SK-N-SH (cell line): ENCODE measurements at regions not wholly inside any gene's neighbourhood (a gene's known extent, or its start where the extent isn't known, plus 50 kb on each side); places are given as distances from the start of the nearest gene placed in this dataset.

Experiments used
- CTCF ChIA-PET: fragments of 300-600, 350-600 bp; formaldehyde crosslinking; extraction: SDS; loops from one replicate; lab custom pipeline; 2021; lab: Yijun Ruan, JAX
- POLR2A ChIA-PET: fragments of 350-600 bp; sonication (Branson Sonifier 250); formaldehyde crosslinking; extraction: SDS; loops from one replicate; lab custom pipeline; 2020; ENCODE audit warnings: antibody characterized with exemption, inconsistent platforms; lab: Yijun Ruan, JAX
- DNase-seq: peaks from one replicate; pipeline ENCODE4 v3.0.0; 2012
- H2AFZ ChIP-seq: fragments of 200-600 bp; sonication (generic); 2 replicates; pipeline ENCODE4 v1.8.1; 2016; ENCODE audit warnings: antibody characterized with exemption, mild to moderate bottlenecking, low read depth
- H3F3A ChIP-seq: fragments of 200-600 bp; sonication (generic); replicated peaks from 2 replicates; pipeline ENCODE3; 2016; ENCODE audit warnings: antibody characterized with exemption, mild to moderate bottlenecking; ENCODE audit not compliant: insufficient read depth
- H3K27ac ChIP-seq, 2 experiments: fragments of 200-500 bp in 1 of 2; fragments of 200-600 bp in 1 of 2; sonication (Bioruptor generic) in 1 of 2; sonication (generic), shearing (Covaris generic) in 1 of 2; 2 replicates each; pipeline versions ENCODE4 v1.5.1 to v1.6.1; 2014 to 2016; ENCODE audit warnings: low read depth in 2 of 2, inconsistent platforms in 1 of 2, low read length in 1 of 2, mild to moderate bottlenecking in 1 of 2, mixed read lengths in 1 of 2
- H3K27me3 ChIP-seq: fragments of 200-600 bp; sonication (generic), shearing (Covaris generic); 2 replicates; pipeline ENCODE4 v1.6.1; 2016; ENCODE audit warnings: mixed run types; ENCODE audit not compliant: insufficient read depth
- H3K36me3 ChIP-seq, 2 experiments: fragments of 200-500 bp in 1 of 2; fragments of 200-600 bp in 1 of 2; sonication (Bioruptor generic) in 1 of 2; sonication (generic) in 1 of 2; replicated peaks in 1 of 2; 2 replicates each; pipeline versions ENCODE3 to v1.5.1; 2014 to 2016; ENCODE audit warnings: low read length in 1 of 2, mild to moderate bottlenecking in 1 of 2; ENCODE audit not compliant: insufficient read depth in 2 of 2, control insufficient read depth in 1 of 2
- H3K4me1 ChIP-seq, 2 experiments: fragments of 200-500 bp in 1 of 2; fragments of 200-600 bp in 1 of 2; sonication (Bioruptor generic) in 1 of 2; sonication (generic), shearing (Covaris generic) in 1 of 2; 2 replicates each; pipeline versions ENCODE4 v1.5.1 to v1.6.1; 2014 to 2016; ENCODE audit warnings: low read depth in 1 of 2, low read length in 1 of 2, mixed run types in 1 of 2; ENCODE audit not compliant: insufficient read depth in 2 of 2, control insufficient read depth in 1 of 2
- H3K4me2 ChIP-seq: fragments of 200-600 bp; sonication (generic), shearing (Covaris generic); 2 replicates; pipeline ENCODE4 v1.6.1; 2017; ENCODE audit warnings: mixed run types
- H3K4me3 ChIP-seq, 2 experiments: fragments of 200-500 bp in 1 of 2; fragments of 200-600 bp in 1 of 2; sonication (Bioruptor generic) in 1 of 2; sonication (generic), shearing (Covaris generic) in 1 of 2; 2 replicates each; pipeline versions ENCODE4 v1.5.1 to v1.8.1; 2014 to 2016; ENCODE audit warnings: low read depth in 2 of 2, inconsistent platforms in 1 of 2, low read length in 1 of 2, mild to moderate bottlenecking in 1 of 2, mixed read lengths in 1 of 2, moderate library complexity in 1 of 2
- H3K79me2 ChIP-seq: fragments of 200-600 bp; sonication (generic); 2 replicates; pipeline ENCODE4 v1.8.1; 2017; ENCODE audit warnings: mild to moderate bottlenecking; ENCODE audit not compliant: insufficient read depth
- H3K9ac ChIP-seq: fragments of 200-600 bp; sonication (generic); 2 replicates; pipeline ENCODE4 v1.6.1; 2017; ENCODE audit warnings: mixed run types
- H3K9me2 ChIP-seq: fragments of 200-600 bp; sonication (generic); 2 replicates; pipeline ENCODE4 v1.6.1; 2017; ENCODE audit warnings: mixed run types
- H3K9me3 ChIP-seq: fragments of 200-600 bp; sonication (generic); 2 replicates; pipeline ENCODE4 v1.6.1; 2017; ENCODE audit warnings: mixed run types, mild to moderate bottlenecking, moderate library complexity
- H4K20me1 ChIP-seq: fragments of 200-600 bp; sonication (generic); 2 replicates; pipeline ENCODE4 v1.6.1; 2017; ENCODE audit warnings: mild to moderate bottlenecking, mixed run types; ENCODE audit not compliant: insufficient read depth
- CHD2 ChIP-seq: fragments of 150-350 bp; IDR thresholded peaks from 2 replicates; pipeline ENCODE4 v1.6.1; 2018; ENCODE audit warnings: low read length; ENCODE audit not compliant: partially characterized antibody
- EP300 ChIP-seq, 2 experiments: IDR thresholded peaks; 2 replicates each; pipeline versions ENCODE4 v1.4.0 to v1.6.1; 2012; ENCODE audit warnings: borderline replicate concordance in 1 of 2, low read depth in 1 of 2, low read length in 1 of 2
- EZH2phosphoT487 ChIP-seq: fragments of 200-600 bp; sonication (generic); IDR thresholded peaks from 2 replicates; pipeline ENCODE4 v1.6.1; 2017; ENCODE audit warnings: low read depth, mixed run types, mild to moderate bottlenecking, antibody characterized with exemption, moderate library complexity, borderline replicate concordance
- FOSL2 ChIP-seq: IDR thresholded peaks from 2 replicates; pipeline ENCODE4 v1.4.0; 2012; ENCODE audit warnings: low read depth, mild to moderate bottlenecking, moderate library complexity, borderline replicate concordance
- FOXM1 ChIP-seq: IDR thresholded peaks from 2 replicates; pipeline ENCODE4 v1.4.0; 2012; ENCODE audit warnings: low read depth, mild to moderate bottlenecking
- MAX ChIP-seq: IDR thresholded peaks from 2 replicates; pipeline ENCODE4 v1.4.0; 2012; ENCODE audit warnings: low read depth
- MEF2A ChIP-seq: IDR thresholded peaks from 2 replicates; pipeline ENCODE4 v1.4.0; 2012; ENCODE audit warnings: low read depth, borderline replicate concordance
- MXI1 ChIP-seq: IDR thresholded peaks from 2 replicates; pipeline ENCODE4 v1.6.1; 2012; ENCODE audit warnings: mild to moderate bottlenecking, low read depth, low read length, improper control_type of control experiment
- POLR2AphosphoS5 ChIP-seq: IDR thresholded peaks from 2 replicates; pipeline ENCODE4 v1.6.1; 2012; ENCODE audit warnings: low read depth, low read length
- RAD21 ChIP-seq: IDR thresholded peaks from 2 replicates; pipeline ENCODE4 v1.6.1; 2012; ENCODE audit warnings: mild to moderate bottlenecking, low read length
- RFX5 ChIP-seq: IDR thresholded peaks from 2 replicates; pipeline ENCODE4 v1.6.1; 2012; ENCODE audit warnings: mild to moderate bottlenecking, improper control_type of control experiment, low read length
- RXRA ChIP-seq: IDR thresholded peaks from 2 replicates; pipeline ENCODE4 v1.4.0; 2012; ENCODE audit warnings: low read depth, mild to moderate bottlenecking, borderline replicate concordance
- SIN3A ChIP-seq: IDR thresholded peaks from 2 replicates; pipeline ENCODE4 v1.6.1; 2012; ENCODE audit warnings: low read depth, mild to moderate bottlenecking, low read length, moderate library complexity, borderline replicate concordance
- TCF12 ChIP-seq: IDR thresholded peaks from 2 replicates; pipeline ENCODE4 v1.4.0; 2012
- TEAD4 ChIP-seq: IDR thresholded peaks from 2 replicates; pipeline ENCODE4 v1.4.0; 2012; ENCODE audit warnings: mild to moderate bottlenecking, borderline replicate concordance; ENCODE audit not compliant: insufficient read depth
- YY1 ChIP-seq: IDR thresholded peaks from 2 replicates; pipeline ENCODE4 v1.4.0; 2012; ENCODE audit warnings: low read depth, mild to moderate bottlenecking
- ZBTB33 ChIP-seq: IDR thresholded peaks from 2 replicates; pipeline ENCODE4 v1.4.0; 2012; ENCODE audit warnings: low read depth, borderline replicate concordance
- WGBS: methylation state at CpG from one replicate; pipeline ENCODE4 v1.1.6; 2017; ENCODE audit warnings: low lambda C conversion rate; 5-methylcytosine and 5-hydroxymethylcytosine counted together
- TF ChIP-seq, protein P1 (sequence below): IDR thresholded peaks from 2 replicates; pipeline ENCODE4 v1.4.0; 2012; ENCODE audit warnings: low read depth, borderline replicate concordance

DNA sequence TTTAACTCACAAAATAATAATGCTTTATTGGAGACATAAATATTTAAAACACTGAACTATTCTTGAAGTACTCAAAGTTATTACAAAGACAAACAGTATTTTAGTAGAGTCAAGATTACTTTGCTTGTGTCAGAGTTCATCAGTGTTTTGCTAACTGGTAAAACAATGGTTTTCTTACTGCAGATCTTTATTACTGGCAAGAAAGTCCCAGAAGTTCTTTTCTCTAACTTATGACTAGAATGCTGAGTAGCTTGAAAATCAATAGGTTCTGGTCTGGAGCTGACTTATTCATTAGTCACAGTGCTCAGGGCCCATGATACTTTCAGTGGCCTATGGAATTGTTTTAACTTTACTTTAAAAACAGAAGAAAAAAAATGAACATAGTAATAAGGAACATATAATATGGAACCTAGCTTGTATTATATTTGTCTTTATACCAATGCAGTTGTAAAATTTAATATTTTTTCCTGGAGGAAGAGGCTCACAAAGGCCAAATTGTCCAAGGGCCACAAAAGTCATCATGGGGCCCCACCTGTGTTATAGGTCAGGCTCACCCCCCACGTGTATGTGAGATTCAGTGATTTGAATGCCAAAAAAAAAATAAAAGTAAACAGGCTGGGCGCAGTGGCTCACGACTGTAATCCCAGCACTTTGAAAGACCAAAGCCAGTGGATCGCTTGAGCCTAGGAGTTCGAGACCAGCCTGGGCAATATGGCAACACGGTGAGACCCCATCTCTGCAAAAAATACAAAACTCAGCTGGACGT is 53.3 kb downstream of the PLEKHG1 start:
- WGBS = 40% methylated on average over 7 of the region's 7 CpGs
- Histone ChIP-seq H3K27ac (no peak overlapping the region), H2AFZ (no peak overlapping the region), H3K36me3 (no peaks in the 10 kb centered on the region), H3K9me3 (no peaks in the 10 kb centered on the region), H3K4me3 (no peak overlapping the region), H3K9me2 (no peaks in the 10 kb centered on the region), H3K9ac (no peak overlapping the region), H4K20me1 (no peaks in the 10 kb centered on the region), H3K4me1 (no peaks in the 10 kb centered on the region), H3K27me3 (no peaks in the 10 kb centered on the region), H3F3A (no peaks in the 10 kb centered on the region), H3K4me2 (no peak overlapping the region), H3K79me2 (no peaks in the 10 kb centered on the region)
- DNase-seq = no peak
- CTCF ChIA-PET = interaction anchor here (0.7 kb wide), 1 partner anchor 21 kb away, joined by 3 read pairs; no protein-coding TSS in a partner anchor
- TF ChIP-seq MAX (no peak), MXI1 (no peak), RAD21 (no peak), FOSL2 (no peak), POLR2AphosphoS5 (no peak), TEAD4 (no peak), EP300 (IDR thresholded peaks at IDR 0.05; ENCODE audit: borderline replicate concordance in 1 of 2, low read depth in 1 of 2, low read length in 1 of 2) (no peak), TCF12 (no peak), EZH2phosphoT487 (no peak), ZBTB33 (no peak), RXRA (no peak), YY1 (no peak), MEF2A (no peak), RFX5 (no peak), FOXM1 (no peak), SIN3A (no peak), CHD2 (no peak)
- TF ChIP-seq, protein P1, sequence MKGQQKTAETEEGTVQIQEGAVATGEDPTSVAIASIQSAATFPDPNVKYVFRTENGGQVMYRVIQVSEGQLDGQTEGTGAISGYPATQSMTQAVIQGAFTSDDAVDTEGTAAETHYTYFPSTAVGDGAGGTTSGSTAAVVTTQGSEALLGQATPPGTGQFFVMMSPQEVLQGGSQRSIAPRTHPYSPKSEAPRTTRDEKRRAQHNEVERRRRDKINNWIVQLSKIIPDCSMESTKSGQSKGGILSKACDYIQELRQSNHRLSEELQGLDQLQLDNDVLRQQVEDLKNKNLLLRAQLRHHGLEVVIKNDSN = no peak
- POLR2A ChIA-PET = no interaction called here
